Heart left ventricle (tissue), 16 donors: ENCODE measurements at regions not wholly inside any gene's neighbourhood (a gene's known extent, or its start where the extent isn't known, plus 50 kb on each side); places are given as distances from the start of the nearest gene placed in this dataset.
"Not testable (repeated sequence)": the region's sequence is repeated elsewhere in the genome, so short reads cannot be mapped to it uniquely, and the experiment has no call there.

Experiments
- ATAC-seq, 4 donors: fragments of 200-7000 bp; cut with Tn5 transposase; one replicate each; pipeline ENCODE4 v1.9.1; 2020 to 2022; ENCODE audit warnings: moderate library complexity in 4 of 4, mild to moderate bottlenecking in 3 of 4, moderate number of reproducible peaks in 1 of 4
- DNase-seq, 5 donors: peaks; one replicate each; pipeline ENCODE4 v3.0.0-alpha.2; 2020
- H3K27ac ChIP-seq, 12 donors: fragments of 200-600 bp; sonication (generic) in 4 of 12; one replicate each; pipeline versions ENCODE4 v1.5.0 to v1.8.0; 2016 to 2022; ENCODE audit warnings: mild to moderate bottlenecking in 2 of 12
- H3K27me3 ChIP-seq, 9 donors: fragments of 200-600 bp; sonication (generic) in 2 of 9; one replicate each; pipeline versions ENCODE4 v1.5.1 to v1.8.0; 2016 to 2022; ENCODE audit warnings: mild to moderate bottlenecking in 3 of 9
- H3K36me3 ChIP-seq, 9 donors: fragments of 200-600 bp; sonication (generic) in 2 of 9; one replicate each; pipeline versions ENCODE4 v1.5.0 to v1.8.0; 2018 to 2022; ENCODE audit warnings: mild to moderate bottlenecking in 2 of 9
- H3K4me1 ChIP-seq, 12 donors: fragments of 200-600 bp; sonication (generic) in 4 of 12; one replicate each; pipeline versions ENCODE4 v1.5.0 to v1.8.0; 2016 to 2022; ENCODE audit warnings: mild to moderate bottlenecking in 3 of 12
- H3K4me3 ChIP-seq, 12 donors: fragments of 200-600 bp; sonication (generic) in 4 of 12; one replicate each; pipeline versions ENCODE4 v1.5.0 to v1.8.0; 2017 to 2022; ENCODE audit warnings: mild to moderate bottlenecking in 9 of 12, moderate library complexity in 4 of 12
- H3K9me3 ChIP-seq, 12 donors: fragments of 200-600 bp; sonication (generic) in 4 of 12; one replicate each; pipeline versions ENCODE4 v1.5.0 to v1.8.0; 2016 to 2022; ENCODE audit warnings: mild to moderate bottlenecking in 1 of 12
- CTCF ChIP-seq, 12 donors: fragments of 200-600 bp; sonication (generic) in 4 of 12; IDR thresholded peaks; one replicate each; pipeline versions ENCODE4 v1.5.0 to v1.8.0; 2018 to 2022; ENCODE audit warnings: antibody characterized with exemption in 12 of 12, mild to moderate bottlenecking in 5 of 12
- POLR2A ChIP-seq, 2 donors: fragments of 450-650 bp; IDR thresholded peaks; one replicate each; pipeline ENCODE4 v1.6.1; 2017; ENCODE audit warnings: antibody characterized with exemption in 2 of 2, mild to moderate bottlenecking in 2 of 2, moderate library complexity in 2 of 2
- WGBS, 4 donors: extraction: QIAGEN DNeasy Blood & Tissue Kit in 2 of 4; methylation state at CpG; one replicate each; pipeline versions ENCODE4 v1.1.5 to v1.1.7; 2013 to 2018; 5-methylcytosine and 5-hydroxymethylcytosine counted together
- intact Hi-C, 10 donors: fragments of 100-400 bp; cut with DNase I; formaldehyde crosslinking; loops; one replicate each; pipeline versions ENCODE4 v1.11.1 to v1.14.2; 2022
- donor health status: ischemic (EF 13 %, LVEDD 7.1; RV severe dilation, severe dysfunction).
- donor health status: healthy with polysubstance abuse.
- donor health status: DM: no; HTN: yes; CAD: no.
- donor health status: DM: no; HTN: no; CAD: no.
- donor health status: ischemic (EF 25% LVEDD 6.9; RV normal size, moderate dysfunction).
- donor health status: ischemic (EF 25% LVEDD 5.7; RV mildly dilated, moderate dysfunction).
- donor health status: healthy.
- donor health status: DM: yes; HTN: yes; CAD: no.
- donor health status: ischemic (EF 35%, LVEDD 5.7; RV mildly dilated, moderate dysfunction).
- donor health status: nonischemic (EF 11% LVEDD 7.7; RV severe dilation, severe dysfunction).
- donor health status: DM: yes; HTN: yes; CAD: no.
- donor health status: PGD.
- donor health status: ischemic (EF 29% LVEDD 5.4; RV normal size, mild dysfunction).
- donor health status: nonischemic (EF 23%, LVEDD 6.1; RV moderate dilation, normal function).

GRCh38 chr13:48819376-48819775 is 156.3 kb upstream of the FNDC3A start:
- DNase-seq (no peak), ATAC-seq (no peak)
- 79 to 95% (median 86%) methylated on average over 3 of the region's 3 CpGs for WGBS, 4 donors
- no peaks in the 10 kb centered on the region for H3K36me3 ChIP-seq
- TF ChIP-seq CTCF (IDR thresholded peaks at IDR 0.05) (no peak), POLR2A (IDR thresholded peaks at IDR 0.05) (no peak)
- no peaks in the 10 kb centered on the region for H3K9me3 ChIP-seq
- H3K27me3 ChIP-seq, result peaks cover 0 to under 1% (median 0%) of the 10 kb centered on the region in 9 donors
- no peak overlapping the region for H3K27ac ChIP-seq
- H3K4me3 ChIP-seq, result no peak overlapping the region
- H3K4me1 ChIP-seq, result peaks cover 0 to 12% (median 0%) of the 10 kb centered on the region in 12 donors
- intact Hi-C loops, result no loop called here

- 74 to 82% (median 75%) methylated on average over 4 of the region's 4 CpGs for WGBS, 4 donors
- intact Hi-C loops, result no loop called here
- Histone ChIP-seq H3K9me3 (no peaks in the 10 kb centered on the region), H3K27ac (no peak overlapping the region), H3K4me3 (no peak overlapping the region), H3K36me3 (no peaks in the 10 kb centered on the region), H3K4me1 (peaks cover 0 to 12% (median 0%) of the 10 kb centered on the region in 12 donors), H3K27me3 (peaks cover 0 to 3% (median 0%) of the 10 kb centered on the region in 9 donors)
- ATAC-seq (no peak), DNase-seq (no peak)
- TF ChIP-seq POLR2A (IDR thresholded peaks at IDR 0.05) (no peak), CTCF (IDR thresholded peaks at IDR 0.05) (no peak)
Observed at GRCh38 chr13:48819899-48820298, 155.8 kb upstream of the FNDC3A start.

GRCh38 chr13:48823526-48823925 is 152.2 kb upstream of the FNDC3A start:
- H3K27ac ChIP-seq, H3K4me1 ChIP-seq, intact Hi-C loops, H3K27me3 ChIP-seq, H3K4me3 ChIP-seq, DNase-seq, H3K36me3 ChIP-seq, ATAC-seq: not testable (repeated sequence)
- H3K9me3 ChIP-seq, result peaks cover 0 to 15% (median 5%) of the 10 kb centered on the region in 12 donors
- WGBS, 4 donors, result 89 to 94% (median 91%) methylated on average over 9 of the region's 9 CpGs

GRCh38 chr13:48826039-48826438 is 149.7 kb upstream of the FNDC3A start:
- Histone ChIP-seq H3K4me1 (peaks cover 0 to 13% (median 0%) of the 10 kb centered on the region in 12 donors), H3K36me3 (no peaks in the 10 kb centered on the region), H3K9me3 (peaks cover 0 to 15% (median 5%) of the 10 kb centered on the region in 12 donors), H3K27me3 (peaks cover 0 to 3% (median 0%) of the 10 kb centered on the region in 9 donors), H3K4me3 (no peak overlapping the region), H3K27ac (no peak overlapping the region)
- 70 to 96% (median 89%) methylated on average over 2 of the region's 2 CpGs for WGBS, 4 donors
- DNase-seq, result no peak
- intact Hi-C loops, result no loop called here
- TF ChIP-seq CTCF (IDR thresholded peaks at IDR 0.05) (no peak), POLR2A (IDR thresholded peaks at IDR 0.05) (no peak)
- no peak for ATAC-seq

GRCh38 chr13:48826922-48827454 is 148.7 kb upstream of the FNDC3A start:
- DNase-seq, H3K36me3 ChIP-seq, ATAC-seq, H3K27ac ChIP-seq, H3K27me3 ChIP-seq, intact Hi-C loops, H3K4me3 ChIP-seq: not testable (repeated sequence)
- 35 to 70% (median 41%) methylated on average over 2 of the region's 2 CpGs for WGBS, 4 donors
- peaks cover 0 to 13% (median 0%) of the 10 kb centered on the region in 12 donors for H3K4me1 ChIP-seq
- peaks cover 0 to 22% (median 9%) of the 10 kb centered on the region in 12 donors for H3K9me3 ChIP-seq
